ENCODE measurements at regions not wholly inside any gene's neighbourhood (a gene's known extent, or its start where the extent isn't known, plus 50 kb on each side); places are given as distances from the start of the nearest gene placed in this dataset.

GRCh38 chr9:88193766-88194165, 55.5 kb upstream of the SPATA31C2 start:
- Histone ChIP-seq H3K27ac (no peak overlapping the region), H3K27me3 (no peaks in the 10 kb centered on the region), H3K4me3 (no peak overlapping the region), H3K9me3 (no peaks in the 10 kb centered on the region), H3K4me1 (peaks cover 4 to 6% of the 10 kb centered on the region in 2 donors), H3K36me3 (no peaks in the 10 kb centered on the region)
- in situ Hi-C loops (cut with MboI; ENCODE audit: low sequenced_read_pairs in 4 of 4): no loop called here
- intact Hi-C loops (cut with DNase I; ENCODE audit: low total_unique reads): no loop called here
- no peak for DNase-seq
- TF ChIP-seq POLR2A (IDR thresholded peaks at IDR 0.05): no peak
- no peak for TF ChIP-seq CTCF (IDR thresholded peaks at IDR 0.05 in 4 of 5, conservative IDR thresholded peaks at IDR 0.05 in 1 of 5)
- ATAC-seq: no peak

- Histone ChIP-seq H3K27ac (no peak overlapping the region), H3K4me3 (no peak overlapping the region), H3K27me3 (no peaks in the 10 kb centered on the region), H3K4me1 (peaks cover 0 to 6% of the 10 kb centered on the region in 2 donors), H3K36me3 (no peaks in the 10 kb centered on the region), H3K9me3 (no peaks in the 10 kb centered on the region)
- TF ChIP-seq POLR2A (IDR thresholded peaks at IDR 0.05) (no peak), CTCF (IDR thresholded peaks at IDR 0.05 in 4 of 5, conservative IDR thresholded peaks at IDR 0.05 in 1 of 5) (no peak)
- in situ Hi-C loops (cut with MboI; ENCODE audit: low sequenced_read_pairs in 4 of 4) (no loop called here), intact Hi-C loops (cut with DNase I; ENCODE audit: low total_unique reads) (no loop called here)
- ATAC-seq: no peak
- no peak for DNase-seq
These were observed 53.2 kb upstream of the SPATA31C2 start for GRCh38 chr9:88191456-88191855.

- TF ChIP-seq POLR2A (IDR thresholded peaks at IDR 0.05) (no peak), CTCF (IDR thresholded peaks at IDR 0.05 in 4 of 5, conservative IDR thresholded peaks at IDR 0.05 in 1 of 5) (no peak)
- no peaks in the 10 kb centered on the region for H3K27me3 ChIP-seq
- no peaks in the 10 kb centered on the region for H3K36me3 ChIP-seq
- no peak overlapping the region for H3K27ac ChIP-seq
- no peaks in the 10 kb centered on the region for H3K9me3 ChIP-seq
- H3K4me3 ChIP-seq: no peak overlapping the region
- no peak for ATAC-seq
- in situ Hi-C loops (cut with MboI; ENCODE audit: low sequenced_read_pairs in 4 of 4) (no loop called here), intact Hi-C loops (cut with DNase I; ENCODE audit: low total_unique reads) (no loop called here)
- no peak for DNase-seq
- H3K4me1 ChIP-seq: peaks cover 0 to 6% of the 10 kb centered on the region in 2 donors
These were observed 51.1 kb upstream of the SPATA31C2 start for GRCh38 chr9:88189371-88189770.

Data from gastrocnemius medialis (tissue), 4 donors.